HCT116 (cell line): ENCODE measurements at regions not wholly inside any gene's neighbourhood (a gene's known extent, or its start where the extent isn't known, plus 50 kb on each side); places are given as distances from the start of the nearest gene placed in this dataset.

ENCODE experiments used
- ATAC-seq: fragments of 200-7000 bp; cut with Tn5 transposase; 2 replicates; pipeline ENCODE4 v1.9.1; 2020; ENCODE audit warnings: mild to moderate bottlenecking, moderate library complexity
- BruUV-seq: library from RNA; stranded (reverse); fragments of 400-500 nt; replicated peaks from 2 replicates; lab custom pipeline; 2021; lab: Mats Ljungman, UMichigan
- CTCF ChIA-PET: fragments of 300-600 bp; sonication (Branson Sonifier 250); formaldehyde crosslinking; loops from one replicate; lab custom pipeline; 2021; ENCODE audit warnings: antibody characterized with exemption; lab: Charles Lee
- POLR2A ChIA-PET: fragments of 300-600, 350-600 bp; sonication (Branson Sonifier 250); formaldehyde crosslinking; loops from one replicate; lab custom pipeline; 2021; ENCODE audit warnings: antibody characterized with exemption; lab: Charles Lee
- RAD21 ChIA-PET, 2 experiments: fragments of 300-600 bp; sonication (Branson Sonifier 250); formaldehyde crosslinking; loops; one replicate each; lab custom pipeline; 2023; ENCODE audit warnings: low total read pairs in 2 of 2; ENCODE audit not compliant: uncharacterized antibody in 2 of 2, unreplicated experiment in 2 of 2, low non-redundant PET in 1 of 2; lab: Charles Lee
- DNase-seq: peaks from one replicate; pipeline ENCODE4 v3.0.0-alpha.2; 2010; ENCODE audit warnings: low read depth, low spot score
- H2AFZ ChIP-seq: fragments of 200-600 bp; shearing (Covaris generic), sonication (generic); 2 replicates; pipeline ENCODE4 v1.6.1; 2017; ENCODE audit warnings: low read depth, mixed run types, mixed read lengths, antibody characterized with exemption, low read length; ENCODE audit not compliant: poor library complexity, severe bottlenecking
- H3K27ac ChIP-seq: 2 replicates; pipeline ENCODE4 v1.5.1; 2012; ENCODE audit warnings: low read depth, low read length
- H3K27me3 ChIP-seq: fragments of 200-600 bp; sonication (generic); 2 replicates; pipeline ENCODE4 v1.6.1; 2016; ENCODE audit warnings: mixed run types, low read length, mixed read lengths; ENCODE audit not compliant: insufficient read depth
- H3K36me3 ChIP-seq, 2 experiments: fragments of 200-500 bp in 1 of 2; fragments of 200-600 bp in 1 of 2; sonication (Bioruptor generic) in 1 of 2; sonication (generic) in 1 of 2; 2 replicates each; pipeline versions ENCODE4 v1.5.1 to v1.6.1; 2014 to 2016; ENCODE audit warnings: low read length in 2 of 2, inconsistent platforms in 1 of 2, mixed read lengths in 1 of 2, mixed run types in 1 of 2; ENCODE audit not compliant: insufficient read depth in 2 of 2, control insufficient read depth in 1 of 2
- H3K4me1 ChIP-seq, 2 experiments: fragments of 200-600 bp in 1 of 2; sonication (generic) in 1 of 2; 2 replicates each; pipeline versions ENCODE4 v1.5.1 to v1.6.1; 2012 to 2017; ENCODE audit warnings: low read length in 2 of 2, inconsistent platforms in 1 of 2, mild to moderate bottlenecking in 1 of 2, mixed read lengths in 1 of 2, mixed run types in 1 of 2, moderate library complexity in 1 of 2; ENCODE audit not compliant: insufficient read depth in 2 of 2, control insufficient read depth in 1 of 2
- H3K4me2 ChIP-seq: fragments of 200-600 bp; sonication (generic); 2 replicates; pipeline ENCODE4 v1.6.1; 2017; ENCODE audit warnings: mixed run types, low read length, mixed read lengths
- H3K4me3 ChIP-seq, 2 experiments: fragments of 200-600 bp in 1 of 2; sonication (generic) in 1 of 2; replicated peaks in 1 of 2; 2 replicates each; pipeline ENCODE4 v1.5.1; 2011 to 2016; ENCODE audit warnings: low read length in 2 of 2, control low read depth in 1 of 2, low read depth in 1 of 2, mild to moderate bottlenecking in 1 of 2, mixed read lengths in 1 of 2, mixed run types in 1 of 2
- H3K79me2 ChIP-seq: fragments of 200-600 bp; sonication (generic); 2 replicates; pipeline ENCODE4 v1.6.1; 2017; ENCODE audit warnings: mild to moderate bottlenecking, mixed run types, low read length, moderate library complexity, mixed read lengths; ENCODE audit not compliant: insufficient read depth
- H3K9ac ChIP-seq: fragments of 200-600 bp; sonication (generic); 2 replicates; pipeline ENCODE4 v1.6.1; 2016; ENCODE audit warnings: low read length, mixed read lengths
- H3K9me2 ChIP-seq: fragments of 200-600 bp; sonication (generic), shearing (Covaris generic); 2 replicates; pipeline ENCODE4 v1.6.1; 2017; ENCODE audit warnings: mixed run types, mild to moderate bottlenecking, moderate library complexity; ENCODE audit not compliant: insufficient read depth
- H3K9me3 ChIP-seq, 2 experiments: fragments of 200-500 bp in 1 of 2; fragments of 200-600 bp in 1 of 2; sonication (Bioruptor generic) in 1 of 2; sonication (generic) in 1 of 2; 2 replicates each; pipeline ENCODE4 v1.6.1; 2014 to 2017; ENCODE audit warnings: low read length in 2 of 2, mixed read lengths in 2 of 2, inconsistent platforms in 1 of 2, low read depth in 1 of 2, mild to moderate bottlenecking in 1 of 2, mixed run types in 1 of 2, moderate library complexity in 1 of 2; ENCODE audit not compliant: control insufficient read depth in 1 of 2, insufficient read depth in 1 of 2
- H4K20me1 ChIP-seq: fragments of 200-600 bp; sonication (generic), shearing (Covaris generic); 2 replicates; pipeline ENCODE4 v1.6.1; 2017; ENCODE audit warnings: mixed run types, mild to moderate bottlenecking, moderate library complexity; ENCODE audit not compliant: insufficient read depth
- CBX3 ChIP-seq: IDR thresholded peaks from 2 replicates; pipeline ENCODE4 v1.6.1; 2012; ENCODE audit warnings: low read depth
- CEBPB ChIP-seq: IDR thresholded peaks from 2 replicates; pipeline ENCODE4 v1.6.1; 2012; ENCODE audit warnings: low read depth
- EGR1 ChIP-seq: IDR thresholded peaks from 2 replicates; pipeline ENCODE4 v1.6.1; 2012; ENCODE audit warnings: low read depth
- ELF1 ChIP-seq: IDR thresholded peaks from 2 replicates; pipeline ENCODE4 v1.6.1; 2012; ENCODE audit warnings: low read depth, borderline replicate concordance
- EZH2phosphoT487 ChIP-seq: fragments of 200-600 bp; IDR thresholded peaks from 2 replicates; pipeline ENCODE4 v1.6.1; 2018; ENCODE audit warnings: antibody characterized with exemption, borderline replicate concordance
- FOSL1 ChIP-seq: IDR thresholded peaks from 2 replicates; pipeline ENCODE4 v1.6.1; 2012; ENCODE audit warnings: low read depth
- JUND ChIP-seq: IDR thresholded peaks from 2 replicates; pipeline ENCODE4 v1.6.1; 2012
- RAD21 ChIP-seq: IDR thresholded peaks from 2 replicates; pipeline ENCODE4 v1.6.1; 2012; ENCODE audit warnings: low read depth, mild to moderate bottlenecking
- SIN3A ChIP-seq: IDR thresholded peaks from 2 replicates; pipeline ENCODE4 v1.6.1; 2012; ENCODE audit warnings: low read depth
- SP1 ChIP-seq: IDR thresholded peaks from 2 replicates; pipeline ENCODE4 v1.6.1; 2012; ENCODE audit warnings: low read depth
- SRF ChIP-seq: IDR thresholded peaks from 2 replicates; pipeline ENCODE4 v1.6.1; 2012; ENCODE audit warnings: low read depth
- TCF7L2 ChIP-seq: IDR thresholded peaks from 2 replicates; pipeline ENCODE4 v1.7.0; 2011; ENCODE audit warnings: borderline replicate concordance, inconsistent platforms; ENCODE audit not compliant: insufficient read depth, insufficient read length; ENCODE audit errors: extremely low read depth
- ZFX ChIP-seq: fragments of 450-650 bp; IDR thresholded peaks from 2 replicates; pipeline ENCODE4 v1.6.1; 2017
- ZNF274 ChIP-seq: fragments of 200-500 bp; sonication (Bioruptor generic); IDR thresholded peaks from 2 replicates; pipeline ENCODE4 v1.6.1; 2014; ENCODE audit warnings: mild to moderate bottlenecking, low read depth, low read length, inconsistent platforms
- intact Hi-C: fragments of 100-400 bp; cut with micrococcal nuclease; formaldehyde crosslinking; loops from 2 replicates; pipeline ENCODE4 v1.10.0; 2022
- TF ChIP-seq, protein P1 (sequence below): IDR thresholded peaks from 2 replicates; pipeline ENCODE4 v1.6.1; 2012
- TF ChIP-seq, protein P2 (sequence below): IDR thresholded peaks from 2 replicates; pipeline ENCODE4 v1.6.1; 2011; ENCODE audit warnings: mild to moderate bottlenecking, low read length, moderate library complexity; ENCODE audit not compliant: insufficient replicate concordance; ENCODE audit errors: extremely low read depth
- TF ChIP-seq, protein P3 (sequence below), 3 experiments: fragments of 200-600 bp in 1 of 3; sonication (generic) in 1 of 3; IDR thresholded peaks in 2 of 3; conservative IDR thresholded peaks in 1 of 3; 2 replicates each; pipeline ENCODE4 v1.5.1; 2012 to 2017; ENCODE audit warnings: low read depth in 2 of 3, low read length in 2 of 3, antibody characterized with exemption in 1 of 3, borderline replicate concordance in 1 of 3, control low read depth in 1 of 3, mild to moderate bottlenecking in 1 of 3, mixed read lengths in 1 of 3, mixed run types in 1 of 3, moderate library complexity in 1 of 3; ENCODE audit not compliant: insufficient read depth in 1 of 3
- TF ChIP-seq, protein P4 (sequence below): IDR thresholded peaks from 2 replicates; pipeline ENCODE4 v1.6.1; 2012

DNA sequence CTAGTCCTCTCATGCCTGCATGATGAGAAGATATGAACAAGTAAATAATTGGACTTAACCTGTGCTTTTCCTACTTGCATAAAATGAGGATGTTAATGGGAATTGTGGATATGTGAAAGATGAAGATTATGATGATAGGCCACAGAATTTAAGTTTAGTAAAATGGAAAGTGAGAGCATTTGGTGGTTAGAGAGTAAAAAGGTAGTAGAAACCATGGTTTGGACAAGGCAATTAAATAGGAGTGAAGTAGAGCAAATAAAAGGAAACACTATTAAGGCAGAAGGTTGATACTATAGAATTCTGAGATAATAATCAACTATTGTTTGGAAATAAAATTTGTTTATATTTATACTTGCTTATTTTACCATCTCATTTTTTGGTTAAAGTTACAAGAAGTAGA, 1162.5 kb downstream of the MRPL39 start:
- no peaks in the 10 kb centered on the region for H3K79me2 ChIP-seq
- peaks cover 10 to 28% of the 10 kb centered on the region in 2 experiments; a peak in 3 of 4 replicates for H3K9me3 ChIP-seq
- no peak overlapping the region for H3K27ac ChIP-seq
- BruUV-seq = no TSS peak
- no peaks in the 10 kb centered on the region for H4K20me1 ChIP-seq
- no peaks in the 10 kb centered on the region for H3K9me2 ChIP-seq
- no peaks in the 10 kb centered on the region for H3K36me3 ChIP-seq
- ChIA-PET CTCF (no interaction called here), RAD21 (no interaction called here), POLR2A (no interaction called here)
- TF ChIP-seq SIN3A (no peak), JUND (no peak), ZFX (no peak), ELF1 (no peak), EZH2phosphoT487 (no peak), SRF (no peak)
- TF ChIP-seq, protein P1, sequence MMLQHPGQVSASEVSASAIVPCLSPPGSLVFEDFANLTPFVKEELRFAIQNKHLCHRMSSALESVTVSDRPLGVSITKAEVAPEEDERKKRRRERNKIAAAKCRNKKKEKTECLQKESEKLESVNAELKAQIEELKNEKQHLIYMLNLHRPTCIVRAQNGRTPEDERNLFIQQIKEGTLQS = no peak
- TF ChIP-seq, all 23 proteins: peak for 0
- DNase-seq = no peak
- H3K27me3 ChIP-seq = no peaks in the 10 kb centered on the region
- no peak overlapping the region for H2AFZ ChIP-seq
- no peak overlapping the region for H3K9ac ChIP-seq
- H3K4me1 ChIP-seq = no peaks in the 10 kb centered on the region
- H3K4me2 ChIP-seq = no peak overlapping the region
- no peak for ATAC-seq
- no peak overlapping the region for H3K4me3 ChIP-seq
- intact Hi-C loops = no loop called here

DNA sequence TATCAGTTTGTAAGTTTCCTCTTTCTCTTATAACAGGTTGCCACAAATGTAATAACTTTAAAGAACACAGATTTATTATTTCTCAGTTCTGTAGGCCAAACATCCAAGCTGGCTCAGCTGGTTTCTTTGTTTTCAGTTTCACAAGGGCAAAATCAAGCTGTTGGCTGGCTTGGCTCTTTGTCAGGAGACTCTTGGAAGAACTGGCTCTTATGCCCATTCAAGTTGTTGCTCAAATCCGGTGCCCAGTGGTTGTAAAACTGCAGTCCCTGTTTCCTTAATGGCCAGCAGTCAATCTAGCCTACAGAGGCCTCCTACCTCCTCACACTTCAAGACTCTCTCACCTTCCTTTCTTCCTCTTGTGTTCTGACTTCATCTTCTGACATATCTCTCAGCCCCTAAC, 1171.0 kb downstream of the MRPL39 start:
- no peak overlapping the region for H3K9ac ChIP-seq
- no peak overlapping the region for H3K27ac ChIP-seq
- H2AFZ ChIP-seq = no peak overlapping the region
- no TSS peak for BruUV-seq
- intact Hi-C loops = no loop called here
- no peaks in the 10 kb centered on the region for H4K20me1 ChIP-seq
- H3K9me3 ChIP-seq = peaks cover 9 to 20% of the 10 kb centered on the region in 2 experiments; a peak in 2 of 4 replicates
- ChIA-PET CTCF (no interaction called here), POLR2A (no interaction called here), RAD21 (no interaction called here)
- no peaks in the 10 kb centered on the region for H3K79me2 ChIP-seq
- no peak overlapping the region for H3K4me3 ChIP-seq
- H3K36me3 ChIP-seq = no peaks in the 10 kb centered on the region
- no peak for DNase-seq
- H3K27me3 ChIP-seq = no peaks in the 10 kb centered on the region
- ATAC-seq = no peak
- no peak overlapping the region for H3K4me2 ChIP-seq
- no peaks in the 10 kb centered on the region for H3K9me2 ChIP-seq
- H3K4me1 ChIP-seq = no peaks in the 10 kb centered on the region
- TF ChIP-seq EGR1 (no peak), SP1 (no peak), EZH2phosphoT487 (no peak), ZFX (no peak), JUND (no peak), ZNF274 (no peak), ELF1 (no peak), CBX3 (no peak), SIN3A (no peak), RAD21 (no peak), FOSL1 (no peak), TCF7L2 (no peak), CEBPB (no peak)
- TF ChIP-seq, protein P2, sequence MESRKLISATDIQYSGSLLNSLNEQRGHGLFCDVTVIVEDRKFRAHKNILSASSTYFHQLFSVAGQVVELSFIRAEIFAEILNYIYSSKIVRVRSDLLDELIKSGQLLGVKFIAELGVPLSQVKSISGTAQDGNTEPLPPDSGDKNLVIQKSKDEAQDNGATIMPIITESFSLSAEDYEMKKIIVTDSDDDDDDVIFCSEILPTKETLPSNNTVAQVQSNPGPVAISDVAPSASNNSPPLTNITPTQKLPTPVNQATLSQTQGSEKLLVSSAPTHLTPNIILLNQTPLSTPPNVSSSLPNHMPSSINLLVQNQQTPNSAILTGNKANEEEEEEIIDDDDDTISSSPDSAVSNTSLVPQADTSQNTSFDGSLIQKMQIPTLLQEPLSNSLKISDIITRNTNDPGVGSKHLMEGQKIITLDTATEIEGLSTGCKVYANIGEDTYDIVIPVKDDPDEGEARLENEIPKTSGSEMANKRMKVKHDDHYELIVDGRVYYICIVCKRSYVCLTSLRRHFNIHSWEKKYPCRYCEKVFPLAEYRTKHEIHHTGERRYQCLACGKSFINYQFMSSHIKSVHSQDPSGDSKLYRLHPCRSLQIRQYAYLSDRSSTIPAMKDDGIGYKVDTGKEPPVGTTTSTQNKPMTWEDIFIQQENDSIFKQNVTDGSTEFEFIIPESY = no peak
- TF ChIP-seq, protein P3, sequence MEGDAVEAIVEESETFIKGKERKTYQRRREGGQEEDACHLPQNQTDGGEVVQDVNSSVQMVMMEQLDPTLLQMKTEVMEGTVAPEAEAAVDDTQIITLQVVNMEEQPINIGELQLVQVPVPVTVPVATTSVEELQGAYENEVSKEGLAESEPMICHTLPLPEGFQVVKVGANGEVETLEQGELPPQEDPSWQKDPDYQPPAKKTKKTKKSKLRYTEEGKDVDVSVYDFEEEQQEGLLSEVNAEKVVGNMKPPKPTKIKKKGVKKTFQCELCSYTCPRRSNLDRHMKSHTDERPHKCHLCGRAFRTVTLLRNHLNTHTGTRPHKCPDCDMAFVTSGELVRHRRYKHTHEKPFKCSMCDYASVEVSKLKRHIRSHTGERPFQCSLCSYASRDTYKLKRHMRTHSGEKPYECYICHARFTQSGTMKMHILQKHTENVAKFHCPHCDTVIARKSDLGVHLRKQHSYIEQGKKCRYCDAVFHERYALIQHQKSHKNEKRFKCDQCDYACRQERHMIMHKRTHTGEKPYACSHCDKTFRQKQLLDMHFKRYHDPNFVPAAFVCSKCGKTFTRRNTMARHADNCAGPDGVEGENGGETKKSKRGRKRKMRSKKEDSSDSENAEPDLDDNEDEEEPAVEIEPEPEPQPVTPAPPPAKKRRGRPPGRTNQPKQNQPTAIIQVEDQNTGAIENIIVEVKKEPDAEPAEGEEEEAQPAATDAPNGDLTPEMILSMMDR (IDR thresholded peaks at IDR 0.05 in 2 of 3, conservative IDR thresholded peaks at IDR 0.05 in 1 of 3; ENCODE audit: borderline replicate concordance in 1 of 3, insufficient read depth in 1 of 3, low read depth in 2 of 3, low read length in 2 of 3) = no peak
- TF ChIP-seq, protein P4, sequence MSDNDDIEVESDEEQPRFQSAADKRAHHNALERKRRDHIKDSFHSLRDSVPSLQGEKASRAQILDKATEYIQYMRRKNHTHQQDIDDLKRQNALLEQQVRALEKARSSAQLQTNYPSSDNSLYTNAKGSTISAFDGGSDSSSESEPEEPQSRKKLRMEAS = no peak
